K562 (cell line): ENCODE measurements at regions not wholly inside any gene's neighbourhood (a gene's known extent, or its start where the extent isn't known, plus 50 kb on each side); places are given as distances from the start of the nearest gene placed in this dataset.

ENCODE experiments used
- ATAC-seq: fragments of 200-7000 bp; cut with Tn5 transposase; 3 replicates; pipeline ENCODE4 v1.9.1; 2020; ENCODE audit warnings: moderate library complexity
- BruUV-seq: library from RNA; stranded (reverse); fragments of 400-500 nt; replicated peaks from 2 replicates; lab custom pipeline; 2021; lab: Mats Ljungman, UMichigan
- CTCF ChIA-PET: fragments of 300-600 bp; formaldehyde crosslinking; extraction: SDS; loops from one replicate; lab custom pipeline; 2021; ENCODE audit warnings: low intra/inter-chr PET ratio; lab: Yijun Ruan, JAX
- POLR2A ChIA-PET: fragments of 300-600, 350-650 bp; sonication (Branson Sonifier 250); formaldehyde crosslinking; extraction: SDS; loops from one replicate; lab custom pipeline; 2021; ENCODE audit warnings: antibody characterized with exemption, inconsistent platforms; lab: Yijun Ruan, JAX
- DNase-seq, 4 experiments: peaks; one replicate each; pipeline versions ENCODE4 v3.0.0 to v3.0.0-alpha.2; 2011 to 2018; ENCODE audit warnings: low spot score in 3 of 4, mixed read lengths in 3 of 4; ENCODE audit errors: extremely low read depth in 1 of 4
- FAIRE-seq: peaks from 2 replicates; lab custom pipeline; 2011; peaks lifted over from hg19 to GRCh38; lab: Jason Lieb, UNC
- H2AFZ ChIP-seq: 2 replicates; pipeline ENCODE4 v1.6.0; 2011; ENCODE audit warnings: low read depth, low read length, control low read depth, inconsistent platforms
- H3K27ac ChIP-seq: fragments of 200-600 bp; 3 replicates; pipeline ENCODE4 v1.8.0; 2011; ENCODE audit warnings: low read depth, mild to moderate bottlenecking, control low read depth, inconsistent platforms, low read length, moderate library complexity, mixed read lengths; ENCODE audit errors: extremely low read depth
- H3K27me3 ChIP-seq, 2 experiments: fragments of 300-600 bp in 1 of 2; 2 replicates in 1 of 2; 3 replicates in 1 of 2; pipeline versions ENCODE4 v1.6.0 to v1.8.0; 2011; ENCODE audit warnings: inconsistent platforms in 2 of 2, low read length in 2 of 2, mild to moderate bottlenecking in 1 of 2, mixed read lengths in 1 of 2, moderate library complexity in 1 of 2; ENCODE audit not compliant: control insufficient read depth in 2 of 2, insufficient read depth in 2 of 2
- H3K36me3 ChIP-seq: fragments of 300-600 bp; 3 replicates; pipeline ENCODE4 v1.8.0; 2011; ENCODE audit warnings: mild to moderate bottlenecking, low read length, inconsistent platforms; ENCODE audit not compliant: control insufficient read depth, insufficient read depth
- H3K4me1 ChIP-seq, 2 experiments: fragments of 200-600 bp in 1 of 2; replicated peaks in 1 of 2; 2 replicates in 1 of 2; 3 replicates in 1 of 2; pipeline versions ENCODE4 v1.5.1 to v1.8.0; 2011; ENCODE audit warnings: inconsistent platforms in 2 of 2, low read length in 2 of 2, mild to moderate bottlenecking in 1 of 2, mixed read lengths in 1 of 2, moderate library complexity in 1 of 2; ENCODE audit not compliant: control insufficient read depth in 2 of 2, insufficient read depth in 2 of 2
- H3K4me2 ChIP-seq: 2 replicates; pipeline ENCODE4 v1.6.1; 2011; ENCODE audit warnings: low read length, control low read depth, inconsistent platforms, mixed read lengths; ENCODE audit not compliant: insufficient read depth
- H3K4me3 ChIP-seq: fragments of 200-600 bp; sonication (generic), shearing (Covaris generic); 2 replicates; pipeline ENCODE4 v1.5.1; 2016; ENCODE audit warnings: control low read depth, inconsistent platforms
- H3K79me2 ChIP-seq: fragments of 200-600 bp; 3 replicates; pipeline ENCODE4 v1.8.0; 2011; ENCODE audit warnings: low read length, inconsistent platforms; ENCODE audit not compliant: control insufficient read depth, insufficient read depth
- H3K9ac ChIP-seq, 2 experiments: 2 replicates each; pipeline versions ENCODE4 v1.6.0 to v1.6.1; 2011; ENCODE audit warnings: low read depth in 2 of 2, low read length in 2 of 2, control low read depth in 1 of 2, inconsistent platforms in 1 of 2, mild to moderate bottlenecking in 1 of 2, mixed read lengths in 1 of 2; ENCODE audit not compliant: insufficient read depth in 1 of 2
- H3K9me1 ChIP-seq: one replicate; pipeline ENCODE4 v1.6.0; 2011; ENCODE audit warnings: inconsistent platforms, mild to moderate bottlenecking, low read length, moderate library complexity; ENCODE audit not compliant: control insufficient read depth, insufficient read depth
- H3K9me3 ChIP-seq: replicated peaks from 2 replicates; pipeline ENCODE4 v1.5.1; 2011; ENCODE audit warnings: low read depth, low read length, inconsistent platforms; ENCODE audit not compliant: control insufficient read depth, insufficient read depth
- H4K20me1 ChIP-seq: replicated peaks from 2 replicates; pipeline ENCODE4 v1.6.1; 2011; ENCODE audit warnings: low read length, inconsistent platforms, mixed read lengths; ENCODE audit not compliant: control insufficient read depth, insufficient read depth
- CBFB ChIP-seq: sonication (generic); formaldehyde crosslinking; IDR thresholded peaks from 2 replicates; pipeline ENCODE4 v1.4.0; 2020; ENCODE audit warnings: mild to moderate bottlenecking, missing genetic modification reagents
- HLTF ChIP-seq: fragments of 450-650 bp; IDR thresholded peaks from 2 replicates; pipeline ENCODE4 v1.6.1; 2016
- LARP7 ChIP-seq: fragments of 450-650 bp; IDR thresholded peaks from 2 replicates; pipeline ENCODE4 v1.6.1; 2016
- MNT ChIP-seq, 2 experiments: fragments of 450-650 bp; conservative IDR thresholded peaks; 2 replicates each; pipeline ENCODE4 v1.6.1; 2017; ENCODE audit warnings: mild to moderate bottlenecking in 2 of 2, moderate library complexity in 2 of 2
- RFX1 ChIP-seq: fragments of 450-650 bp; IDR thresholded peaks from 2 replicates; pipeline ENCODE4 v1.6.1; 2016; ENCODE audit warnings: mild to moderate bottlenecking, moderate library complexity
- RHOXF2B ChIP-seq: fragments of 250-450 bp; sonication (Bioruptor Pico); conservative IDR thresholded peaks from 2 replicates; pipeline ENCODE4 v1.5.1; 2021
- ZNF561 ChIP-seq: fragments of 450-650 bp; formaldehyde crosslinking; conservative IDR thresholded peaks from 2 replicates; pipeline ENCODE4 v1.4.0; 2020; ENCODE audit warnings: mild to moderate bottlenecking, moderate library complexity
- ZNF780A ChIP-seq: fragments of 250-450 bp; sonication (Bioruptor Pico); IDR thresholded peaks from 2 replicates; pipeline ENCODE4 v1.5.0; 2021; ENCODE audit warnings: mild to moderate bottlenecking
- WGBS: fragments of 100-300 bp; shearing (Covaris generic); methylation state at CpG from one replicate; pipeline ENCODE4 v1.1.6; 2016; ENCODE audit warnings: low coverage, mixed read lengths; ENCODE audit not compliant: insufficient coverage; ENCODE audit errors: missing lambda C conversion rate; 5-methylcytosine and 5-hydroxymethylcytosine counted together
- in situ Hi-C: fragments of 300-500 bp; cut with MboI; formaldehyde crosslinking; loops from 4 replicates; pipeline ENCODE4 v1.15.0; 2018; ENCODE audit warnings: inconsistent platforms, mixed read lengths
- intact Hi-C: fragments of 100-400 bp; cut with micrococcal nuclease; formaldehyde crosslinking; loops from 2 replicates; pipeline ENCODE4 v1.14.2; 2022

- no peak for TF ChIP-seq ZNF561 (CRISPR knock-in tag)
- TF ChIP-seq ZNF780A (CRISPR knock-in tag): no peak
- no peak for TF ChIP-seq RHOXF2B (CRISPR knock-in tag)
- no peak for TF ChIP-seq MNT (conservative IDR thresholded peaks at IDR 0.05)
- TF ChIP-seq CBFB (CRISPR knock-in tag): no peak
- no peak for TF ChIP-seq HLTF
Observed at GRCh38 chr18:25454730-25455129, 102.8 kb upstream of the ZNF521 start (continued).

GRCh38 chr18:25454270-25454659 lies 102.3 kb upstream of the ZNF521 start:
- ATAC-seq: no peak
- in situ Hi-C loops: no loop called here
- no TSS peak for BruUV-seq
- Histone ChIP-seq H3K27me3 (no peaks in the 10 kb centered on the region), H3K36me3 (no peaks in the 10 kb centered on the region), H3K4me3 (no peak overlapping the region), H3K79me2 (no peaks in the 10 kb centered on the region), H3K9me3 (no peaks in the 10 kb centered on the region), H2AFZ (no peak overlapping the region), H3K9me1 (no peaks in the 10 kb centered on the region), H3K27ac (no peak overlapping the region), H3K9ac (no peak overlapping the region), H4K20me1 (no peaks in the 10 kb centered on the region), H3K4me2 (no peak overlapping the region), H3K4me1 (no peaks in the 10 kb centered on the region)
- TF ChIP-seq RFX1 (peak; percentile 63), LARP7 (no peak)
- POLR2A ChIA-PET: no interaction called here
- no peak for FAIRE-seq
- CTCF ChIA-PET: no interaction called here
- no peak for DNase-seq
- WGBS: 4% methylated on average over 4 of the region's 4 CpGs
- intact Hi-C loops: no loop called here
